K562 (cell line): ENCODE measurements at regions not wholly inside any gene's neighbourhood (a gene's known extent, or its start where the extent isn't known, plus 50 kb on each side); places are given as distances from the start of the nearest gene placed in this dataset.

ENCODE experiments used
- BCL6 ChIP-seq: fragments of 250-450 bp; sonication (Bioruptor Pico); IDR thresholded peaks from 2 replicates; pipeline ENCODE4 v1.4.0; 2020
- DPF2 ChIP-seq: fragments of 450-650 bp; IDR thresholded peaks from 2 replicates; pipeline ENCODE4 v1.6.1; 2016
- HNRNPUL1 ChIP-seq: fragments of 200-400 bp; formaldehyde crosslinking; IDR thresholded peaks from 2 replicates; pipeline ENCODE4 v1.6.1; 2017; ENCODE audit warnings: low read length
- HOMEZ ChIP-seq: fragments of 250-450 bp; sonication (Bioruptor Pico); IDR thresholded peaks from 2 replicates; pipeline ENCODE4 v1.4.0; 2020; ENCODE audit warnings: mild to moderate bottlenecking, moderate library complexity
- MAFF ChIP-seq: IDR thresholded peaks from 2 replicates; pipeline ENCODE4 v1.6.1; 2012; ENCODE audit warnings: low read length, improper control_type of control experiment
- MBD2 ChIP-seq: sonication (generic); IDR thresholded peaks from 2 replicates; pipeline ENCODE4 v1.6.1; 2016; ENCODE audit warnings: low read depth, borderline replicate concordance
- MGA ChIP-seq: fragments of 450-650 bp; IDR thresholded peaks from 2 replicates; pipeline ENCODE4 v1.6.1; 2016; ENCODE audit warnings: mild to moderate bottlenecking, moderate library complexity
- MXI1 ChIP-seq: IDR thresholded peaks from 2 replicates; pipeline ENCODE4 v1.6.1; 2011; ENCODE audit warnings: low read depth, mild to moderate bottlenecking, improper control_type of control experiment, low read length
- MYBL2 ChIP-seq, 2 experiments: fragments of 450-650 bp in 1 of 2; sonication (generic) in 1 of 2; formaldehyde crosslinking in 1 of 2; IDR thresholded peaks; 2 replicates each; pipeline versions ENCODE4 v1.6.1 to v1.8.1; 2017 to 2022; ENCODE audit warnings: borderline replicate concordance in 1 of 2, inconsistent platforms in 1 of 2, low read depth in 1 of 2, mild to moderate bottlenecking in 1 of 2, missing genetic modification reagents in 1 of 2, moderate library complexity in 1 of 2
- POLR2A ChIP-seq: fragments of 450-650 bp; conservative IDR thresholded peaks from 2 replicates; pipeline ENCODE4 v1.6.1; 2016
- SMARCB1 ChIP-seq: IDR thresholded peaks from 2 replicates; pipeline ENCODE4 v1.6.1; 2011; ENCODE audit warnings: improper control_type of control experiment, low read depth; ENCODE audit not compliant: insufficient read length
- TRIM24 ChIP-seq, 2 experiments: fragments of 450-650 bp; IDR thresholded peaks; 2 replicates each; pipeline ENCODE4 v1.6.1; 2016
- ZBTB9 ChIP-seq: fragments of 450-650 bp; formaldehyde crosslinking; IDR thresholded peaks from 2 replicates; pipeline ENCODE4 v1.4.0; 2020; ENCODE audit warnings: mild to moderate bottlenecking, moderate library complexity
- ZNF134 ChIP-seq: fragments of 250-450 bp; sonication (Bioruptor Pico); conservative IDR thresholded peaks from 2 replicates; pipeline ENCODE4 v1.4.0; 2020
- ZNF384 ChIP-seq: IDR thresholded peaks from 2 replicates; pipeline ENCODE4 v1.6.1; 2012; ENCODE audit warnings: low read depth, low read length, improper control_type of control experiment
- ZNF551 ChIP-seq: fragments of 250-450 bp; sonication (Bioruptor Pico); IDR thresholded peaks from 2 replicates; pipeline ENCODE4 v1.5.0; 2021; ENCODE audit warnings: mild to moderate bottlenecking, moderate library complexity
- ZNF75A ChIP-seq: fragments of 450-650 bp; formaldehyde crosslinking; IDR thresholded peaks from 2 replicates; pipeline ENCODE4 v1.4.0; 2020; ENCODE audit warnings: mild to moderate bottlenecking

GRCh38 chr7:106542550-106543220, 118.3 kb downstream of the CCDC71L start (continued):
- no peak for TF ChIP-seq MGA
- no peak for TF ChIP-seq MAFF
- no peak for TF ChIP-seq HOMEZ (CRISPR knock-in tag)
- TF ChIP-seq ZNF134 (CRISPR knock-in tag): no peak
- TF ChIP-seq ZBTB9 (CRISPR knock-in tag): no peak
- no peak for TF ChIP-seq POLR2A
- no peak for TF ChIP-seq MYBL2 (IDR thresholded peaks at IDR 0.05; ENCODE audit: low read depth)
- no peak for TF ChIP-seq MYBL2 (CRISPR knock-in tag; IDR thresholded peaks at IDR 0.05; ENCODE audit: borderline replicate concordance)
- no peak for TF ChIP-seq ZNF551
- no peak for TF ChIP-seq HNRNPUL1
- TF ChIP-seq DPF2: peak; percentile 78
- no peak for TF ChIP-seq BCL6 (CRISPR knock-in tag)
- no peak for TF ChIP-seq MBD2
- peak; percentile 91 for TF ChIP-seq ZNF384
- TF ChIP-seq ZNF75A (CRISPR knock-in tag): no peak
- peak; percentile 34 to 80; a peak in 2 of 4 replicates for TF ChIP-seq TRIM24 (IDR thresholded peaks at IDR 0.05)
- TF ChIP-seq MXI1: no peak
- no peak for TF ChIP-seq SMARCB1
